ENCODE measurements at regions not wholly inside any gene's neighbourhood (a gene's known extent, or its start where the extent isn't known, plus 50 kb on each side); places are given as distances from the start of the nearest gene placed in this dataset.

DNA sequence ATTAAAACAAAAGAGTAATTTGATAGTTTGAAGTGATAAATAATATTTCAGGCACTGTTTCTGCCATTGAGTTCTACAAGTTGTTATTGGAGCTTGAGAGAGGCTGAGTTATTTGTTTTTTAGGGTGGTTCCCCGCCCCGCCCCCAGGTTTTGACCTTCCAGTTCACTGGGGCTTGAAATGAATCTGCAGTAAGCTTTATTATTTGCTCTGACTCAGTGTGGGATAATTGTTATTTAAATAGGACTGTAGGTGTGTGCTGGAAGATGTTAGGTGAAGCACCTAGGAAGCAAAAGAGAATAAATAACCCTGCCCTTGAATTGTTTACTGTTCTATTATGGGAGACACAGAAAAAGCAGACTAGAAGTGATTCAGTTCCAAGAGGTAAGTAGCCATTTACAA is 81.2 kb upstream of the KCNIP4 start:
- Histone ChIP-seq H3K4me2 (ENCODE audit: low read depth, low read length) (no peak overlapping the region), H3K27ac (ENCODE audit: extremely low read length, insufficient read depth, low read length) (no peak overlapping the region), H3K9me3 (ENCODE audit: low read length) (no peaks in the 10 kb centered on the region), H3K27me3 (ENCODE audit: control insufficient read depth in 1 of 2, insufficient read depth in 2 of 2, low read length in 2 of 2) (no peaks in the 10 kb centered on the region; a peak in 1 of 5 replicates), H3K4me3 (replicated peaks in 1 of 3; ENCODE audit: insufficient read depth in 1 of 3, low read depth in 2 of 3, low read length in 3 of 3) (no peak overlapping the region), H3K36me3 (replicated peaks in 1 of 2; ENCODE audit: control insufficient read depth in 1 of 2, insufficient read depth in 2 of 2, low read length in 2 of 2) (no peaks in the 10 kb centered on the region), H3K9ac (ENCODE audit: insufficient read depth, low read depth, low read length) (no peak overlapping the region), H4K20me1 (ENCODE audit: insufficient read depth, low read length) (no peaks in the 10 kb centered on the region), H3K79me2 (ENCODE audit: insufficient read depth, low read length) (no peaks in the 10 kb centered on the region), H2AFZ (ENCODE audit: low read length) (no peak overlapping the region), H3K4me1 (ENCODE audit: insufficient read depth, low read length) (no peaks in the 10 kb centered on the region)
- ChIA-PET CTCF (ENCODE audit: low intra/inter-chr PET ratio, low total read pairs) (no interaction called here), POLR2A (no interaction called here)
- TF ChIP-seq, protein P1, sequence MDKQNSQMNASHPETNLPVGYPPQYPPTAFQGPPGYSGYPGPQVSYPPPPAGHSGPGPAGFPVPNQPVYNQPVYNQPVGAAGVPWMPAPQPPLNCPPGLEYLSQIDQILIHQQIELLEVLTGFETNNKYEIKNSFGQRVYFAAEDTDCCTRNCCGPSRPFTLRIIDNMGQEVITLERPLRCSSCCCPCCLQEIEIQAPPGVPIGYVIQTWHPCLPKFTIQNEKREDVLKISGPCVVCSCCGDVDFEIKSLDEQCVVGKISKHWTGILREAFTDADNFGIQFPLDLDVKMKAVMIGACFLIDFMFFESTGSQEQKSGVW (CRISPR knock-in tag; IDR thresholded peaks at IDR 0.05; ENCODE audit: borderline replicate concordance) = no peak
- TF ChIP-seq, protein P2, sequence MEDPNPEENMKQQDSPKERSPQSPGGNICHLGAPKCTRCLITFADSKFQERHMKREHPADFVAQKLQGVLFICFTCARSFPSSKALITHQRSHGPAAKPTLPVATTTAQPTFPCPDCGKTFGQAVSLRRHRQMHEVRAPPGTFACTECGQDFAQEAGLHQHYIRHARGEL (CRISPR knock-in tag; IDR thresholded peaks at IDR 0.05) = no peak
- TF ChIP-seq, protein P3, sequence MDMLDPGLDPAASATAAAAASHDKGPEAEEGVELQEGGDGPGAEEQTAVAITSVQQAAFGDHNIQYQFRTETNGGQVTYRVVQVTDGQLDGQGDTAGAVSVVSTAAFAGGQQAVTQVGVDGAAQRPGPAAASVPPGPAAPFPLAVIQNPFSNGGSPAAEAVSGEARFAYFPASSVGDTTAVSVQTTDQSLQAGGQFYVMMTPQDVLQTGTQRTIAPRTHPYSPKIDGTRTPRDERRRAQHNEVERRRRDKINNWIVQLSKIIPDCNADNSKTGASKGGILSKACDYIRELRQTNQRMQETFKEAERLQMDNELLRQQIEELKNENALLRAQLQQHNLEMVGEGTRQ (IDR thresholded peaks at IDR 0.05; ENCODE audit: low read depth, low read length) = no peak
- TF ChIP-seq, protein P3 (CRISPR knock-in tag; IDR thresholded peaks at IDR 0.05; ENCODE audit: borderline replicate concordance) = no peak
- TF ChIP-seq ZSCAN25 (CRISPR knock-in tag; IDR thresholded peaks at IDR 0.05) (no peak), RFX3 (CRISPR knock-in tag; IDR thresholded peaks at IDR 0.05) (no peak), MTF1 (CRISPR knock-in tag; IDR thresholded peaks at IDR 0.05) (no peak), EP300 (IDR thresholded peaks at IDR 0.05; ENCODE audit: low read depth in 2 of 2, low read length in 2 of 2) (no peak), EP300 (CRISPR knock-in tag; IDR thresholded peaks at IDR 0.05; ENCODE audit: borderline replicate concordance) (no peak), AGO1 (IDR thresholded peaks at IDR 0.05; ENCODE audit: low read depth, low read length, poor library complexity, severe bottlenecking) (no peak), REPIN1 (CRISPR knock-in tag; IDR thresholded peaks at IDR 0.05; ENCODE audit: borderline replicate concordance, low read depth) (no peak)
- TF ChIP-seq, protein P4, sequence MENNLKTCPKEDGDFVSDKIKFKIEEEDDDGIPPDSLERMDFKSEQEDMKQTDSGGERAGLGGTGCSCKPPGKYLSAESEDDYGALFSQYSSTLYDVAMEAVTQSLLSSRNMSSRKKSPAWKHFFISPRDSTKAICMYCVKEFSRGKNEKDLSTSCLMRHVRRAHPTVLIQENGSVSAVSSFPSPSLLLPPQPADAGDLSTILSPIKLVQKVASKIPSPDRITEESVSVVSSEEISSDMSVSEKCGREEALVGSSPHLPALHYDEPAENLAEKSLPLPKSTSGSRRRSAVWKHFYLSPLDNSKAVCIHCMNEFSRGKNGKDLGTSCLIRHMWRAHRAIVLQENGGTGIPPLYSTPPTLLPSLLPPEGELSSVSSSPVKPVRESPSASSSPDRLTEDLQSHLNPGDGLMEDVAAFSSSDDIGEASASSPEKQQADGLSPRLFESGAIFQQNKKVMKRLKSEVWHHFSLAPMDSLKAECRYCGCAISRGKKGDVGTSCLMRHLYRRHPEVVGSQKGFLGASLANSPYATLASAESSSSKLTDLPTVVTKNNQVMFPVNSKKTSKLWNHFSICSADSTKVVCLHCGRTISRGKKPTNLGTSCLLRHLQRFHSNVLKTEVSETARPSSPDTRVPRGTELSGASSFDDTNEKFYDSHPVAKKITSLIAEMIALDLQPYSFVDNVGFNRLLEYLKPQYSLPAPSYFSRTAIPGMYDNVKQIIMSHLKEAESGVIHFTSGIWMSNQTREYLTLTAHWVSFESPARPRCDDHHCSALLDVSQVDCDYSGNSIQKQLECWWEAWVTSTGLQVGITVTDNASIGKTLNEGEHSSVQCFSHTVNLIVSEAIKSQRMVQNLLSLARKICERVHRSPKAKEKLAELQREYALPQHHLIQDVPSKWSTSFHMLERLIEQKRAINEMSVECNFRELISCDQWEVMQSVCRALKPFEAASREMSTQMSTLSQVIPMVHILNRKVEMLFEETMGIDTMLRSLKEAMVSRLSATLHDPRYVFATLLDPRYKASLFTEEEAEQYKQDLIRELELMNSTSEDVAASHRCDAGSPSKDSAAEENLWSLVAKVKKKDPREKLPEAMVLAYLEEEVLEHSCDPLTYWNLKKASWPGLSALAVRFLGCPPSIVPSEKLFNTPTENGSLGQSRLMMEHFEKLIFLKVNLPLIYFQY (CRISPR knock-in tag; IDR thresholded peaks at IDR 0.05; ENCODE audit: borderline replicate concordance) = no peak
- intact Hi-C loops (cut with micrococcal nuclease; ENCODE audit: unreplicated experiment) (no loop called here), in situ Hi-C loops (cut with HindIII; ENCODE audit: extremely low pct_ligation_motif_present, low pct_unique_long_range_greater_than_20kb) (no loop called here)
- FAIRE-seq (no peak), DNase-seq (ENCODE audit: low spot score) (no peak), ATAC-seq (no peak)
- 0% methylated on average over 2 of the region's 2 CpGs for WGBS (ENCODE audit: low lambda C conversion rate)
- BruUV-seq (replicated peaks) = no TSS peak
